HG03095 (cell line): ENCODE measurements at regions not wholly inside any gene's neighbourhood (a gene's known extent, or its start where the extent isn't known, plus 50 kb on each side); places are given as distances from the start of the nearest gene placed in this dataset.

ENCODE experiments used
- ATAC-seq: cut with Tn5 transposase; IDR thresholded peaks from one replicate; pipeline ENCODE4 v1.9.1; 2021; ENCODE audit warnings: moderate library complexity; ENCODE audit not compliant: unreplicated experiment

GRCh38 chr5:123756318-123756665 is 244.3 kb downstream of the CSNK1G3 start:
- no peak for ATAC-seq

GRCh38 chr5:123755653-123756317 is 243.8 kb downstream of the CSNK1G3 start:
- ATAC-seq: no peak

GRCh38 chr5:123754908-123755307 is 242.9 kb downstream of the CSNK1G3 start:
- ATAC-seq: no peak

- ATAC-seq: no peak
These were observed 242.2 kb downstream of the CSNK1G3 start for GRCh38 chr5:123753937-123754891.

- ATAC-seq: no peak
These were observed 241.4 kb downstream of the CSNK1G3 start for GRCh38 chr5:123753180-123753936.

- ATAC-seq: no peak
These were observed 240.7 kb downstream of the CSNK1G3 start for GRCh38 chr5:123752552-123753179.

- no peak for ATAC-seq
These were observed 239.7 kb downstream of the CSNK1G3 start for GRCh38 chr5:123751670-123752069.

- ATAC-seq: no peak
These were observed 236.3 kb downstream of the CSNK1G3 start for GRCh38 chr5:123748239-123748638.

GRCh38 chr5:123746683-123747360 is 234.8 kb downstream of the CSNK1G3 start:
- no peak for ATAC-seq

- ATAC-seq: no peak
These were observed 232.1 kb downstream of the CSNK1G3 start for GRCh38 chr5:123743990-123744583.

GRCh38 chr5:123735384-123735783 is 223.4 kb downstream of the CSNK1G3 start:
- no peak for ATAC-seq

- no peak for ATAC-seq
These were observed 220.3 kb downstream of the CSNK1G3 start for GRCh38 chr5:123732257-123732656.

- ATAC-seq: no peak
These were observed 210.5 kb downstream of the CSNK1G3 start for GRCh38 chr5:123722451-123722850.

GRCh38 chr5:123721675-123722276 is 209.8 kb downstream of the CSNK1G3 start:
- ATAC-seq: no peak

GRCh38 chr5:123720955-123721354 is 209.0 kb downstream of the CSNK1G3 start:
- no peak for ATAC-seq

GRCh38 chr5:123720339-123720738 is 208.4 kb downstream of the CSNK1G3 start:
- ATAC-seq: no peak

GRCh38 chr5:123719004-123719403 is 207.0 kb downstream of the CSNK1G3 start:
- ATAC-seq: no peak

GRCh38 chr5:123718238-123718637 is 206.3 kb downstream of the CSNK1G3 start:
- ATAC-seq: no peak

- ATAC-seq: no peak
These were observed 205.2 kb downstream of the CSNK1G3 start for GRCh38 chr5:123717139-123717538.

- no peak for ATAC-seq
These were observed 198.1 kb downstream of the CSNK1G3 start for GRCh38 chr5:123710031-123710430.
